Hematopoietic multipotent progenitor cell treated with erythropoietin and hydrocortisone succinate and interleukin-3 and kit ligand, for 4 days (in vitro differentiated cells): ENCODE measurements at regions not wholly inside any gene's neighbourhood (a gene's known extent, or its start where the extent isn't known, plus 50 kb on each side); places are given as distances from the start of the nearest gene placed in this dataset.

ENCODE experiments used
- DNase-seq: peaks from one replicate; pipeline ENCODE4 v3.0.0-alpha.2; 2015

DNA sequence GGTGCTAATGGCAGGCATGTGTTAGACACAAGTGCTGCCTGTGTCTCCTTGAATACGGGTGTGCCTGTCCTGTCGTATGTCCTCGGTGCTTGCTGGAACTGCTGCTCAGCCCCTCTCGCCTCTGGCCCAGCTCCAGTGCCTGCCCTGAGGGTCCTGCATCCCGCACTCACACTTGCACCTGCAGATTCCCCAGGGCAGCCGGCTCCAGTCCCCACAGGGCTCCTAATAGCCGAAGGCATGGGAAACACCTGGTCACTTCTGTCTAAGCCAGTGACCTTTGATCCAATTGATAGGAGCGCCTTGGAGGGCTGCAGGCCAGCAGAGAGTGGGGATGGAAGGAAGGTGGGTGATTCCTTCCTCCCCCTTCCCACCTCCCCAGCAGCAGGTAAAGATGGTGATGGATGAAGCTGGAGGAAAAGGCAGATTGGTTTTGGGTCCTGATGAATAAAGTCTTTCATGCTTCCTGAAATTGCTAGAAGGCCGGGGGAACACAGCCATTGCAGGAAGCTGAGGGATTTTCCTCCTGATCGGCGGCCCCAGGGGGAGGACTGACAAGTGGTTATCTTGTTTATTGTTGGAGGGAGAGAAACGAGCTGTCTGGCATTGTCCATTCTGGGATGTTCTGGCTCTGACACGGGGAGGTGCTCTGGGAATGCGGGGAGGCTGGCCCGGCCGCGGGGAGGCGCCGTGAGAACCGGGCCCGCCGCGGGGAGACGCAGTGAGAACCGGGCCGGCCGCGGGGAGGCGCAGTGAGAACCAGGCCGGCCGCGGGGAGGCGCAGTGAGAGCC, 110.9 kb upstream of the B3GAT1 start:
- no peak for DNase-seq

DNA sequence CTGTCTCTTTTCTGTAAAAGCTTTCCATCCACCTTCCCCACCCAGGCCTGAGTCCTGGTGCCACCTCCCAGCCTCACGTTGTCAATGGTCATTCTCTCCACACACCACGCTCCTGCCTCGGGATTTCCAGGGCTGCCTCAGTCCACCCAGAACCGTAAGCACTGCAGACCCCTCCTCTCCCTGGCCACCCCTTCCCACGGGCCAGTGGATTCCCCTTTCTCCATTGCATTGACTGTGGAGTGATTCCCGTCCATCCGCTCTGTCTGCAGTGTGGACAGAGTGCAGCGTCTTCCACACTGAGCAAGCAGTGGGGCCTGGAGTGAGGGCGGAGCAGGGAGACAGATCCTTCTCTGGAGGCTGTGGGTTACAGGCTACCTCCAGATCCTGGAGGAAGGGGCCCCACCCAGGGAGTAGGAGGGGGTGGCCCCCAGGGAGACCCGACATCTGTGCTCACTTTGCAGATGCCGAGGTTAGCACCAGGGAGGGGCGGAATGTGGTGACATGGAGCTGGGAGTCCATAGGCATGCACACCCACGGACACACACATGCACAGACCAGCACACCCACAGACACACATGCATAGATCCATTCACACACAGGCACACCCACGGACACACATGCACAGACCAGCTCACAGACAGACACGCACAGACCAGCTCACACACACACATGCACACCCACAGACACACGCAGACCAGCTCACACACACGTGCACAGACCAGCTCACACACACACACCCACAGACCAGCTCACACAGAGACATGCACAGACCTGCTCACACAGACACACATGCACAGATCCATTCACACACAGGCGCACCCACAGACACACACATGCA, 109.6 kb upstream of the B3GAT1 start:
- no peak for DNase-seq

GRCh38 chr11:134521001-134521400, 109.0 kb upstream of the B3GAT1 start:
- no peak for DNase-seq

DNA sequence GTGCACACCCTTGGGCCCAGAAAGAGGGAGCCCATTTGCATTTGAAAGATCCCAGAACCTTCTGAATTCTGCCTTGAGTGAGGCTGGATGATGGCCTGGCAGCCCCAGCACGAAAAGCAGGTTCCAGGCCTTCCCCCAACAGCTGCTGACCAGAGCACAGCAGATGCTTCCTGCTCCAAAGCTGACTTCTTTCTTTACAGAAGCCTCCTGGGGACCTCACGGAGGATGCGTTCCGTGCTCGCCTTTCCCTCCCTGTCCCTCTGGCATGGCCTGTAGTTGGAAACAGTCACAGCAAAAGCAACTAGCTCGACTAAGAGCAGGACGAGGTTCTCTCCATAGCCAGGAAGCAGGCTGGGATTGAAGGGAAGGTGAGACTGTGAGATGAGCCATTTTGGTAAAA, 107.7 kb upstream of the B3GAT1 start:
- DNase-seq, result peak; percentile 4

GRCh38 chr11:134519390-134519750, 107.3 kb upstream of the B3GAT1 start:
- no peak for DNase-seq

GRCh38 chr11:134518616-134519389, 106.8 kb upstream of the B3GAT1 start:
- no peak for DNase-seq

GRCh38 chr11:134517621-134518293, 105.7 kb upstream of the B3GAT1 start:
- no peak for DNase-seq

- no peak for DNase-seq
These were observed 105.1 kb upstream of the B3GAT1 start for GRCh38 chr11:134517115-134517514.

DNA sequence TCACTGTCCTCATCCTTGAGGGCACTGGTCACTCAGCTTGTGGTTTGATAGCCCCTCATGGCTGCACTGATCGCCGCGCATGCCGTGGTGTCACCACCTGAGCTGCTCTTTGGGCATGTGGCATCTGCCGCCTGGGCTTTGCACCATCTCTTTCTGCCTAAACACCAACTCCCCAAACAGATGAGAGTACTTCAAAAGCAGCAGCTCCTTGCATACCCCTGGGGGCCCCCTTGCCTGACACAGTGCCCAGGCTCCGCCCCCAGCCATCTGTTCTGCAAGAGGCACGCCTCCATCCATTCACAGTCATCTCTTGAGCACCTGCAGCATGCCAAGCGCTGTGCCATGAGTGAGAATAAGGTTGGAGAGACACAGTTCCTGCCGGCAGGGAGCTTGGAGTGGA, 104.5 kb upstream of the B3GAT1 start:
- DNase-seq, result no peak

DNA sequence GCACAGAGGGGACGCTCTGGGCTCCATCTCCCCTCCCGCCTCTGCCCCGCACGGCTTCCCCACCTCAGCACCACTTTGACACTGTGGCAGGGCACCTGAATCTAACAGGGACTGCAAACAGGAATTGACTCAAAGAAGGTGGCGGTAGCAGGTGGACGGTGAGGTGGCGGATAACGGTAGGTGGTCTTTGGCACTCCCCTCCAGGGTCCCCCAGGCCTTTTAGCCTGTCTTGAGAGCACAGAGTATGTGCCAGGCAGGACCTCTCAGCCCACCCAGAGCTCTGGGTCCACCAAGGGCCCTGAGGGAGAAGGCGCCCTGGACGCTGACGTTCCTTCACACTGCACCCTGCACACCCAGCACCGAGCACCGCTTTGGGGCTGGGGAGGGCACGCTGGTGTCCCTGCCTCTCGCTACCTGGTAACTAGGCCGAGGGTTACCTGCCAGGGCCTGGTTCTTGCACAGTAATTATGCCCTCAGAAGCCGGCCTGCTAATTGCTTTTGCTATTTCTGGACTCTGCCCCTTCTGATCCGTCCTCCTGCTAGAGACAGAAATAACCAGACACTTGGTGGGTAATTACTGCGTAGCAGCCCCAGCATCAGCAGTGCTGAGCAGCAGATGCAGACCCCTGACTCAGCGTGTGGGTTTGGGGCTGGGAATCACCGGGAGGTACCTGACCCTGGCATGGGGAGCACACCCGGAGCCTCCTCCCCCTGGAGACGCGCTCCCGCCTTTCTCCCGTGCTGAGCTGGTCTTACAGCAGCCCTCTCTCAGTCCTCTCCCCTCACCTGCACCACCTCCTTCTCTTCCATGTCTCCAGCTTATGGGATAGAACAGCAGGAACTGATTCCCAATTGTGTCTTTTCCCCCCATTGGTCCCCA, 103.3 kb upstream of the B3GAT1 start:
- DNase-seq, result no peak

GRCh38 chr11:134514354-134514951, 102.4 kb upstream of the B3GAT1 start:
- no peak for DNase-seq

- no peak for DNase-seq
These were observed 101.6 kb upstream of the B3GAT1 start for GRCh38 chr11:134513585-134514120.

- no peak for DNase-seq
These were observed 100.8 kb upstream of the B3GAT1 start for GRCh38 chr11:134512571-134513538.

DNA sequence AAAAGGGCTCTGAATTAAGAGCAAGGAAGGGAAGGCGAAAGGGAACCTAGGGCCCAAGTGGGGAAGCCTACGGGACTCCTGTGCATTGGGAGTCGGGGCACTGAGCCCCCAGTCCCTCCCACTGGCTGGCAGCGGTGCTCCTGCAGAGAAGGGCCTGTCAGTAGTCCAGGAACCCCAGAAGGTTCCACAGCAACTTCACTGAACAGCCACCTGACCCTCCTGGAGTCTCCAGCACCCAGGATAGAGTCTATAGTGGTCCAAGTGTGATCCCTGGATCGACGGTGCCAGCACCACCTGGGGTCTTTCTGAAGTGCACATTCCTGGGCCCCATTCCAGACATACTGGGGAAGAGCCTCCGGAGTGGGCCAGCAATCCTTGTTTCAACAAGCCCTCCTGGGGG, 100.0 kb upstream of the B3GAT1 start:
- DNase-seq, result no peak

GRCh38 chr11:134511255-134511654, 99.2 kb upstream of the B3GAT1 start:
- DNase-seq, result no peak

GRCh38 chr11:134510233-134511040, 98.4 kb upstream of the B3GAT1 start:
- DNase-seq, result no peak

- DNase-seq, result no peak
These were observed 97.6 kb upstream of the B3GAT1 start for GRCh38 chr11:134509381-134510232.
